Suprapubic skin (tissue), 4 donors: ENCODE measurements at regions not wholly inside any gene's neighbourhood (a gene's known extent, or its start where the extent isn't known, plus 50 kb on each side); places are given as distances from the start of the nearest gene placed in this dataset.

Experiments used
- DNase-seq, 2 donors: peaks; one replicate each; pipeline ENCODE4 v3.0.0-alpha.2; 2019; ENCODE audit warnings: low spot score in 2 of 2
- H3K27ac ChIP-seq: fragments of 200-600 bp; sonication (generic); one replicate; pipeline ENCODE4 v1.5.1; 2019
- H3K27me3 ChIP-seq: fragments of 200-600 bp; sonication (generic); one replicate; pipeline ENCODE4 v1.5.1; 2019
- H3K36me3 ChIP-seq: fragments of 200-600 bp; sonication (generic); one replicate; pipeline ENCODE4 v1.5.1; 2019
- H3K4me1 ChIP-seq: fragments of 200-600 bp; sonication (generic); one replicate; pipeline ENCODE4 v1.5.1; 2019
- H3K4me3 ChIP-seq: fragments of 200-600 bp; sonication (generic); one replicate; pipeline ENCODE4 v1.5.1; 2019; ENCODE audit warnings: mild to moderate bottlenecking
- H3K9me3 ChIP-seq: fragments of 200-600 bp; sonication (generic); one replicate; pipeline ENCODE4 v1.5.1; 2019
- EP300 ChIP-seq: sonication (generic); formaldehyde crosslinking; IDR thresholded peaks from one replicate; pipeline ENCODE4 v1.6.1; 2017; ENCODE audit warnings: antibody characterized with exemption
- POLR2A ChIP-seq, 2 donors: fragments of 450-650 bp; IDR thresholded peaks; one replicate each; pipeline ENCODE4 v1.6.1; 2017; ENCODE audit warnings: antibody characterized with exemption in 2 of 2, mild to moderate bottlenecking in 2 of 2, moderate library complexity in 2 of 2
- POLR2AphosphoS5 ChIP-seq, 3 donors: sonication (generic); formaldehyde crosslinking; IDR thresholded peaks; one replicate each; pipeline ENCODE4 v1.6.1; 2017; ENCODE audit warnings: antibody characterized with exemption in 3 of 3
- WGBS: methylation state at CpG from one replicate; pipeline ENCODE4 v1.1.5; 2018; 5-methylcytosine and 5-hydroxymethylcytosine counted together
- TF ChIP-seq, protein P1 (sequence below), 2 donors: fragments of 200-600 bp in 1 of 2; fragments of 450-650 bp in 1 of 2; sonication (generic) in 1 of 2; IDR thresholded peaks; one replicate each; pipeline ENCODE4 v1.5.1; 2016 to 2019; ENCODE audit warnings: antibody characterized with exemption in 2 of 2, mild to moderate bottlenecking in 1 of 2, moderate library complexity in 1 of 2

DNA sequence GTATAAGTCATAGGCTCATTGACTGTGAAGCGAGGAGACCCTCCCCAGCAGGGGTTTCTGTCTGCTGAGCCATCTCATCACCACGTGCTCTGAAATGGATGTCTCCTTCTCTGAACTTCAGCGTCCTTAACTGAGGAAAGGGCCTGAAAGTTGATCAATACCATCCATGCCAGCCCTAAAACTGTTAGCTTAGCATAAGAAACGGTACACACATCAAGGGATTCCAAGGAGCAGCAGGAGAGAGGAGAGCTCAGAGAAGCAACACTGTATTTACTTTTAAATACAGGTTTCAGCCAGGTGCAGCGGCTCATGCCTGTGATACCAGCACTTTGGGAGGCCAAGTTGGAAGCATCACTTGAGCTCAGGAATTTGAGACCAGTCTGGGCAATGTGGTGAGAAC is 248.9 kb upstream of the TNRC6C start:
- Histone ChIP-seq H3K27ac (no peak overlapping the region), H3K4me3 (no peak overlapping the region), H3K9me3 (peaks cover 8% of the 10 kb centered on the region), H3K4me1 (no peaks in the 10 kb centered on the region), H3K36me3 (no peaks in the 10 kb centered on the region), H3K27me3 (peaks cover 3% of the 10 kb centered on the region)
- 73% methylated on average over 5 of the region's 5 CpGs for WGBS
- no peak for TF ChIP-seq EP300
- no peak for TF ChIP-seq POLR2AphosphoS5 (IDR thresholded peaks at IDR 0.05)
- TF ChIP-seq, protein P1, sequence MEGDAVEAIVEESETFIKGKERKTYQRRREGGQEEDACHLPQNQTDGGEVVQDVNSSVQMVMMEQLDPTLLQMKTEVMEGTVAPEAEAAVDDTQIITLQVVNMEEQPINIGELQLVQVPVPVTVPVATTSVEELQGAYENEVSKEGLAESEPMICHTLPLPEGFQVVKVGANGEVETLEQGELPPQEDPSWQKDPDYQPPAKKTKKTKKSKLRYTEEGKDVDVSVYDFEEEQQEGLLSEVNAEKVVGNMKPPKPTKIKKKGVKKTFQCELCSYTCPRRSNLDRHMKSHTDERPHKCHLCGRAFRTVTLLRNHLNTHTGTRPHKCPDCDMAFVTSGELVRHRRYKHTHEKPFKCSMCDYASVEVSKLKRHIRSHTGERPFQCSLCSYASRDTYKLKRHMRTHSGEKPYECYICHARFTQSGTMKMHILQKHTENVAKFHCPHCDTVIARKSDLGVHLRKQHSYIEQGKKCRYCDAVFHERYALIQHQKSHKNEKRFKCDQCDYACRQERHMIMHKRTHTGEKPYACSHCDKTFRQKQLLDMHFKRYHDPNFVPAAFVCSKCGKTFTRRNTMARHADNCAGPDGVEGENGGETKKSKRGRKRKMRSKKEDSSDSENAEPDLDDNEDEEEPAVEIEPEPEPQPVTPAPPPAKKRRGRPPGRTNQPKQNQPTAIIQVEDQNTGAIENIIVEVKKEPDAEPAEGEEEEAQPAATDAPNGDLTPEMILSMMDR (IDR thresholded peaks at IDR 0.05): no peak
- no peak for DNase-seq

DNA sequence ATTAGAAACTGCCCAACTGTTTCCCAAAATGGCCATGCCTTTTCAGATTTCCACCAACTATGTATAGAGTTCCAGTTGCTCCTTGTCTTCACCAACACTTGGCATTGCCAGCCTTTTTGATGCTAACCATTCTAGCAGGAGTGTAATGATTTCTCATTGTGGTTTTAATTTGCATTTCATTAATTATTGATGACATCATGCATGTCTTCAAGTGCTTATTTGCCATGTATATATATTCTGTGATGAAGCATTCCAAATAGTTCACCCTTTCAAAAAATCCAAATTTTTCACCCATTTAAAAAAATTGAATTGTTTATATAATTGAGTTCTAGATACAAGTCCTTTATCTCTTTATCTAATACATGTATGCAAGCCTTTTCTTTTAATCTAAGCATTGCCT is 245.9 kb upstream of the TNRC6C start:
- no peaks in the 10 kb centered on the region for H3K9me3 ChIP-seq
- TF ChIP-seq EP300 (no peak), POLR2A (IDR thresholded peaks at IDR 0.05) (no peak), POLR2AphosphoS5 (IDR thresholded peaks at IDR 0.05) (no peak)
- TF ChIP-seq, protein P1 (IDR thresholded peaks at IDR 0.05): no peak
- no peaks in the 10 kb centered on the region for H3K36me3 ChIP-seq
- peaks cover 3% of the 10 kb centered on the region for H3K27me3 ChIP-seq
- no peaks in the 10 kb centered on the region for H3K4me1 ChIP-seq
- no peak overlapping the region for H3K27ac ChIP-seq
- H3K4me3 ChIP-seq: no peak overlapping the region
- no peak for DNase-seq

DNA sequence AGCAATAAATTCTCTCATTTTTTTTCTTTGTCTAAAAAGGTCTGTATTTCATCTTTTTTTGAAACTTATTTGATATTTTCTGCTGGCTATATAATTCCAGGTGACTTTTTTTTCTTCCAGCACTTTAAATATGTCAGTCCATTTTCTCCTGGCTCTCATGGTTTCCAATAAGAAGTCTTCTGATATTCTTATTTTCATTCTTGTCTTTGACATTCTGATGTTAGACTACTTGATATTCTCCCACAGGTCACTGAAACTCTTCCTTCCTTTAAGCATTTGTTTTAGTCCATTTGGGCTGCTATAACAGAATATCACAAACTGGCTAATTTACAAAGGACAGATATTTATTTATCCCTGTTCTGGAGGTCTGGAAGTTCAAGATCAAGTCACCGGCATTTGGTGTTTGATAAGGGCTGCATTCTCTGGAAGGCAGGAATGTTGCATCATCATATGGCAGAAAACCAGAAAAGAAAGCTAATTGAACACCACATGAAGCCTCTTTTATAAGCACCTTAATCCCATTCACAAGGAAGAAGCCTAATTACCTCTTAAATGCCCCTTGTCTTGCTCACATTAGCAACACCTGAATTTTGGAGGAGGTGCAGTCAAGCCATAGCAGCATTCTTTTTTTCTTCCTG is 242.1 kb upstream of the TNRC6C start:
- Histone ChIP-seq H3K4me1 (no peaks in the 10 kb centered on the region), H3K27me3 (no peaks in the 10 kb centered on the region), H3K4me3 (no peak overlapping the region), H3K27ac (no peak overlapping the region), H3K36me3 (no peaks in the 10 kb centered on the region), H3K9me3 (no peaks in the 10 kb centered on the region)
- no peak for DNase-seq
- WGBS: 54% methylated on average over 1 of the region's 1 CpG
- TF ChIP-seq EP300 (no peak), POLR2A (IDR thresholded peaks at IDR 0.05) (no peak), POLR2AphosphoS5 (IDR thresholded peaks at IDR 0.05) (no peak)
- TF ChIP-seq, protein P1 (IDR thresholded peaks at IDR 0.05): no peak

DNA sequence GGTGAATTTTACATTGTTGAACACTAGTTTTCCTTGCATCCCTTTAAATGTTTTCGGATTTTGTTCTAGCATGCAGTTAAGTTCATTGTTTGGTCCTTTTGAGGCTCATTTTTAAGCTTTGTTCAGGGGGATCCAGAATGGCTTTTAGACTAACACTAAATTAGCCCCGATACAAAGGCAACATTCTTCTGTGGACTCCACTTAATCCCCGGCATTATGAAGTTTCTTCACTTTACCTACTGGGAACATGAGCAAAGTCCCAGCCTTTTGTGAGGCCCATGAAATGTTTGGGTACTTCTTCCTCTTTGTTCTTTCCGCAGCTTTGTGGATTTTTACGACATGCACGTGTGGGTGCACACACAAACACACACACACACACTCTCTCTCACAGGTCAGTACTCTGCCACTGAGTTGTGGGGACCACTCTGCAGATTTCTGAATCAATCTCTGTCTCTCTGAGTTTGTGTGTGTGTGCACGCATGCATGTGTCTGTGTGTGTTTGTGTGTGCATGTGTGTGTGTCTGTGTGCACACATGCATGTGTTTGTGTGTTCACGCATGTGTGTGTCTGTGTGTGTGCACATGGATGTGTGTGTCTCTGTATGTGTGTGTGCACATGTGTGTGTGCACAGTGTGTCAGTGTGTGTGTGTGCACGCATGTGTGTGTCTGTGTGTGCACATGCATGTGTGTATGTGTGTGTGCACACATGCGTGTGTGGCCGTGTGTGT is 240.4 kb upstream of the TNRC6C start:
- DNase-seq: no peak
- Histone ChIP-seq H3K9me3 (no peaks in the 10 kb centered on the region), H3K4me1 (no peaks in the 10 kb centered on the region), H3K27ac (no peak overlapping the region), H3K27me3 (no peaks in the 10 kb centered on the region), H3K36me3 (no peaks in the 10 kb centered on the region), H3K4me3 (no peak overlapping the region)
- TF ChIP-seq, protein P1 (IDR thresholded peaks at IDR 0.05): no peak
- TF ChIP-seq POLR2AphosphoS5 (IDR thresholded peaks at IDR 0.05) (no peak), EP300 (no peak), POLR2A (IDR thresholded peaks at IDR 0.05) (no peak)
- 82% methylated on average over 11 of the region's 11 CpGs for WGBS

DNA sequence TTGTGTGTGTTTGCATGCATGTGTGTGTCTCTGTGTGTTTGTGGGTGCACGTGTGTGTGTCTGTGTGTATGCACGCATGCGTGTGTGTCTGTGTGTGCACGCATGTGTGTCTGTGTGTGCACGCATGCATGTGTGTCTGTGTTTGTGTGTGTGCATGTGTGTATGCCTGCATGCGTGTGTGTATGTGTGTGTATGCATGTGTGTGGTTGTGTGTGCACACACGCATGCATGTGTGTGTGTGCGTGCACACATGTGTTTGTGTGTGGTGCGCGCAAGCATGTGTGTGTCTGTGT is 239.9 kb upstream of the TNRC6C start:
- no peaks in the 10 kb centered on the region for H3K4me1 ChIP-seq
- no peak overlapping the region for H3K27ac ChIP-seq
- 95% methylated on average over 10 of the region's 10 CpGs for WGBS
- H3K27me3 ChIP-seq: no peaks in the 10 kb centered on the region
- TF ChIP-seq, protein P1 (IDR thresholded peaks at IDR 0.05): no peak
- TF ChIP-seq EP300: no peak
- no peaks in the 10 kb centered on the region for H3K9me3 ChIP-seq
- H3K36me3 ChIP-seq: no peaks in the 10 kb centered on the region
- DNase-seq: no peak
- no peak overlapping the region for H3K4me3 ChIP-seq
